Heart right ventricle (tissue), 16 donors: ENCODE measurements at regions not wholly inside any gene's neighbourhood (a gene's known extent, or its start where the extent isn't known, plus 50 kb on each side); places are given as distances from the start of the nearest gene placed in this dataset.

ENCODE experiments used
- ATAC-seq, 8 donors: fragments of 200-7000 bp; cut with Tn5 transposase; one replicate each; pipeline ENCODE4 v1.9.1; 2020; ENCODE audit warnings: mild to moderate bottlenecking in 8 of 8, moderate library complexity in 8 of 8, moderate number of reproducible peaks in 1 of 8
- DNase-seq, 2 donors: peaks; one replicate each; pipeline ENCODE4 v3.0.0-alpha.2; 2020
- H3K27ac ChIP-seq, 10 donors: fragments of 200-600 bp; sonication (generic) in 2 of 10; one replicate each; pipeline versions ENCODE4 v1.5.0 to v1.8.0; 2020 to 2022; ENCODE audit warnings: mild to moderate bottlenecking in 3 of 10
- H3K27me3 ChIP-seq, 7 donors: fragments of 200-600 bp; one replicate each; pipeline ENCODE4 v1.8.0; 2021 to 2022; ENCODE audit warnings: mild to moderate bottlenecking in 2 of 7
- H3K36me3 ChIP-seq, 9 donors: fragments of 200-600 bp; sonication (generic) in 1 of 9; one replicate each; pipeline versions ENCODE4 v1.5.0 to v1.8.0; 2020 to 2022; ENCODE audit warnings: mild to moderate bottlenecking in 2 of 9
- H3K4me1 ChIP-seq, 9 donors: fragments of 200-600 bp; sonication (generic) in 1 of 9; one replicate each; pipeline versions ENCODE4 v1.5.0 to v1.8.0; 2020 to 2022; ENCODE audit warnings: mild to moderate bottlenecking in 4 of 9
- H3K4me3 ChIP-seq, 10 donors: fragments of 200-600 bp; sonication (generic) in 2 of 10; one replicate each; pipeline versions ENCODE4 v1.5.0 to v1.8.0; 2020 to 2022; ENCODE audit warnings: mild to moderate bottlenecking in 7 of 10, moderate library complexity in 2 of 10
- H3K9me3 ChIP-seq, 11 donors: fragments of 200-600 bp in 10 of 11; sonication (generic) in 2 of 11; one replicate each; pipeline versions ENCODE4 v1.5.0 to v1.8.0; 2013 to 2022; ENCODE audit warnings: mild to moderate bottlenecking in 2 of 11, control low read depth in 1 of 11, moderate library complexity in 1 of 11
- WGBS, 2 donors: extraction: QIAGEN DNeasy Blood & Tissue Kit; methylation state at CpG; one replicate each; pipeline ENCODE4 v1.1.7; 2013; ENCODE audit warnings: inconsistent platforms in 1 of 2; 5-methylcytosine and 5-hydroxymethylcytosine counted together
- intact Hi-C, 10 donors: fragments of 100-400 bp; cut with DNase I; formaldehyde crosslinking; loops; one replicate each; pipeline versions ENCODE4 v1.11.1 to v1.14.2; 2022
- TF ChIP-seq, protein P1 (sequence below), 9 donors: fragments of 200-600 bp; sonication (generic) in 2 of 9; IDR thresholded peaks; one replicate each; pipeline versions ENCODE4 v1.5.0 to v1.8.0; 2021 to 2022; ENCODE audit warnings: antibody characterized with exemption in 9 of 9, mild to moderate bottlenecking in 5 of 9, moderate library complexity in 1 of 9
- donor health status: Arrhythmogenic right ventricular cardiomyopathy.
- donor health status: ischemic (EF 13 %, LVEDD 7.1; RV severe dilation, severe dysfunction).
- donor health status: healthy with polysubstance abuse.
- donor health status: DM: no; HTN: yes; CAD: no.
- donor health status: DM: no; HTN: no; CAD: no.
- donor health status: ischemic (EF 25% LVEDD 6.9; RV normal size, moderate dysfunction).
- donor health status: ischemic (EF 25% LVEDD 5.7; RV mildly dilated, moderate dysfunction).
- donor health status: healthy.
- donor health status: DM: yes; HTN: yes; CAD: no.
- donor health status: Ischemic cardiomyopathy.
- donor health status: ischemic (EF 35%, LVEDD 5.7; RV mildly dilated, moderate dysfunction).
- donor health status: nonischemic (EF 11% LVEDD 7.7; RV severe dilation, severe dysfunction).
- donor health status: DM: yes; HTN: yes; CAD: no.
- donor health status: PGD.
- donor health status: ischemic (EF 29% LVEDD 5.4; RV normal size, mild dysfunction).
- donor health status: nonischemic (EF 23%, LVEDD 6.1; RV moderate dilation, normal function).

DNA sequence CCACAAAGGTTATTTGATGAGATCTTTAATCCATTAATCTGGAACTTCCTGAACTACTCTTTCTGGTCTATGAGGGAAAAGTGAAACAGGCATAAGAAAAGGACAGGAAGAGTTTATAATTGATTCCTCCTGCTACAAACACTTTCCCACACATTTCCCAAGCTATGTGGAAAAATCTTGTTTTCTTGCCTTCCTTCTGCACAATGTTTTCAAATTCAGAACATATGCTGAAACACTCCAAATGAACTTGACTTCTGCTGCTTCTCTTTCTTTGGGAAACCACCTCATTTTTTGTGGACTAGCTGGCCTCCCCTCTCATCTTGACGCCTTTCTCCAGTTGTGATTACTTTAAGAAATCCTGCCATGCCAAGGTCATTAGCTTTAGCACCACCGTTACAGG, 100.7 kb upstream of the PTPRG start:
- no peak overlapping the region for H3K27ac ChIP-seq
- no peaks in the 10 kb centered on the region for H3K36me3 ChIP-seq
- intact Hi-C loops: no loop called here
- DNase-seq: no peak
- no peaks in the 10 kb centered on the region for H3K27me3 ChIP-seq
- no peak for ATAC-seq
- H3K9me3 ChIP-seq: peaks cover 0 to 16% (median 0%) of the 10 kb centered on the region in 11 donors
- peaks cover 0 to 10% (median 0%) of the 10 kb centered on the region in 9 donors for H3K4me1 ChIP-seq
- no peak overlapping the region for H3K4me3 ChIP-seq
- TF ChIP-seq, protein P1, sequence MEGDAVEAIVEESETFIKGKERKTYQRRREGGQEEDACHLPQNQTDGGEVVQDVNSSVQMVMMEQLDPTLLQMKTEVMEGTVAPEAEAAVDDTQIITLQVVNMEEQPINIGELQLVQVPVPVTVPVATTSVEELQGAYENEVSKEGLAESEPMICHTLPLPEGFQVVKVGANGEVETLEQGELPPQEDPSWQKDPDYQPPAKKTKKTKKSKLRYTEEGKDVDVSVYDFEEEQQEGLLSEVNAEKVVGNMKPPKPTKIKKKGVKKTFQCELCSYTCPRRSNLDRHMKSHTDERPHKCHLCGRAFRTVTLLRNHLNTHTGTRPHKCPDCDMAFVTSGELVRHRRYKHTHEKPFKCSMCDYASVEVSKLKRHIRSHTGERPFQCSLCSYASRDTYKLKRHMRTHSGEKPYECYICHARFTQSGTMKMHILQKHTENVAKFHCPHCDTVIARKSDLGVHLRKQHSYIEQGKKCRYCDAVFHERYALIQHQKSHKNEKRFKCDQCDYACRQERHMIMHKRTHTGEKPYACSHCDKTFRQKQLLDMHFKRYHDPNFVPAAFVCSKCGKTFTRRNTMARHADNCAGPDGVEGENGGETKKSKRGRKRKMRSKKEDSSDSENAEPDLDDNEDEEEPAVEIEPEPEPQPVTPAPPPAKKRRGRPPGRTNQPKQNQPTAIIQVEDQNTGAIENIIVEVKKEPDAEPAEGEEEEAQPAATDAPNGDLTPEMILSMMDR (IDR thresholded peaks at IDR 0.05): no peak
- 62 to 91% methylated on average over 2 of the region's 2 CpGs for WGBS, 2 donors

- DNase-seq (no peak), ATAC-seq (peak in 3 of 8 donors; percentile 44 to 46 (median 45))
- TF ChIP-seq, protein P1 (IDR thresholded peaks at IDR 0.05): no peak
- intact Hi-C loops: no loop called here
- no peaks in the 10 kb centered on the region for H3K36me3 ChIP-seq
- H3K27ac ChIP-seq: no peak overlapping the region
- peaks cover 0 to 17% (median 0%) of the 10 kb centered on the region in 9 donors for H3K4me1 ChIP-seq
- no peaks in the 10 kb centered on the region for H3K27me3 ChIP-seq
- H3K9me3 ChIP-seq: peaks cover 0 to 9% (median 0%) of the 10 kb centered on the region in 11 donors
- H3K4me3 ChIP-seq: no peak overlapping the region
- 22 to 36% methylated on average over 1 of the region's 1 CpG for WGBS, 2 donors
These were observed 98.2 kb upstream of the PTPRG start for GRCh38 chr3:61463191-61463590.

- H3K9me3 ChIP-seq: peaks cover 0 to 9% (median 0%) of the 10 kb centered on the region in 11 donors
- TF ChIP-seq, protein P1 (IDR thresholded peaks at IDR 0.05): no peak
- H3K4me1 ChIP-seq: peaks cover 0 to 17% (median 0%) of the 10 kb centered on the region in 9 donors
- no peak for ATAC-seq
- H3K27me3 ChIP-seq: no peaks in the 10 kb centered on the region
- no peak for DNase-seq
- WGBS, 2 donors: 35 to 47% methylated on average over 9 of the region's 9 CpGs
- no peak overlapping the region for H3K4me3 ChIP-seq
- no peaks in the 10 kb centered on the region for H3K36me3 ChIP-seq
- peak overlapping the region in 1 of 10 donors; percentile 13 for H3K27ac ChIP-seq
- intact Hi-C loops: no loop called here
These were observed 96.7 kb upstream of the PTPRG start for GRCh38 chr3:61464518-61465140.

DNA sequence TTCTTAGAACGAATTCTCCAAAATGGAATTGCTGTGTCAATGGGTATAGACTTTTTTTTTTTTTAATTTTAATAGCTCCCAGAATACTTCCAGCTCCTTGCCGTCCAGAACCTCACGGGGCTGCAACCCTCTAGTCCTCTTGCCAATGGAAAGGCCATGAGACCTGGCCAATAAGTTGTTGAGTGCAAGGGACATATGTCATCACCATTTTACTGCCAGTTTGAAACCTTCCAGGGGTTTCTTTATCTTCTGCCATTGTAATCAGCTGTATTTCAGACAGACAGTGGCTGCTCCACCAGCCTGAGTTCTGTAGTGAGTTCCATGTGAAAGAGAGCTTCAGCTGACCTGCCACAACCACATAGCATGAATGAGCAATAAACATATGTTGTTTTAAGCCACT, 95.0 kb upstream of the PTPRG start:
- TF ChIP-seq, protein P1 (IDR thresholded peaks at IDR 0.05): no peak
- peaks cover 0 to 17% (median 0%) of the 10 kb centered on the region in 9 donors for H3K4me1 ChIP-seq
- no peak overlapping the region for H3K27ac ChIP-seq
- DNase-seq: peak in 1 of 2 donors; percentile 41
- no peaks in the 10 kb centered on the region for H3K27me3 ChIP-seq
- H3K4me3 ChIP-seq: no peak overlapping the region
- H3K9me3 ChIP-seq: peaks cover 0 to 4% (median 0%) of the 10 kb centered on the region in 11 donors
- peak; percentile 71 to 95 (median 90) for ATAC-seq
- no peaks in the 10 kb centered on the region for H3K36me3 ChIP-seq
- WGBS, 2 donors: 43 to 47% methylated on average over 3 of the region's 3 CpGs
- intact Hi-C loops: loop anchor here in 1 of 10 donors (2.0 kb wide), 1 partner anchor 28 kb away; no protein-coding TSS in a partner anchor
